Fibroblast of pulmonary artery (primary cell): ENCODE measurements at regions not wholly inside any gene's neighbourhood (a gene's known extent, or its start where the extent isn't known, plus 50 kb on each side); places are given as distances from the start of the nearest gene placed in this dataset.

Experiments
- DNase-seq: peaks from one replicate; pipeline ENCODE4 v3.0.0-alpha.2; 2010; ENCODE audit warnings: low read depth
- H3K4me3 ChIP-seq: replicated peaks from 2 replicates; pipeline ENCODE4 v1.5.1; 2011; ENCODE audit warnings: low read depth, mild to moderate bottlenecking, control low read depth, low read length, moderate library complexity
- TF ChIP-seq, protein P1 (sequence below): IDR thresholded peaks from 2 replicates; pipeline ENCODE4 v1.5.1; 2011; ENCODE audit warnings: mild to moderate bottlenecking, control low read depth, low read length, inconsistent platforms; ENCODE audit errors: missing control alignments

- DNase-seq: no peak
- no peak overlapping the region for H3K4me3 ChIP-seq
- TF ChIP-seq, protein P1, sequence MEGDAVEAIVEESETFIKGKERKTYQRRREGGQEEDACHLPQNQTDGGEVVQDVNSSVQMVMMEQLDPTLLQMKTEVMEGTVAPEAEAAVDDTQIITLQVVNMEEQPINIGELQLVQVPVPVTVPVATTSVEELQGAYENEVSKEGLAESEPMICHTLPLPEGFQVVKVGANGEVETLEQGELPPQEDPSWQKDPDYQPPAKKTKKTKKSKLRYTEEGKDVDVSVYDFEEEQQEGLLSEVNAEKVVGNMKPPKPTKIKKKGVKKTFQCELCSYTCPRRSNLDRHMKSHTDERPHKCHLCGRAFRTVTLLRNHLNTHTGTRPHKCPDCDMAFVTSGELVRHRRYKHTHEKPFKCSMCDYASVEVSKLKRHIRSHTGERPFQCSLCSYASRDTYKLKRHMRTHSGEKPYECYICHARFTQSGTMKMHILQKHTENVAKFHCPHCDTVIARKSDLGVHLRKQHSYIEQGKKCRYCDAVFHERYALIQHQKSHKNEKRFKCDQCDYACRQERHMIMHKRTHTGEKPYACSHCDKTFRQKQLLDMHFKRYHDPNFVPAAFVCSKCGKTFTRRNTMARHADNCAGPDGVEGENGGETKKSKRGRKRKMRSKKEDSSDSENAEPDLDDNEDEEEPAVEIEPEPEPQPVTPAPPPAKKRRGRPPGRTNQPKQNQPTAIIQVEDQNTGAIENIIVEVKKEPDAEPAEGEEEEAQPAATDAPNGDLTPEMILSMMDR: no peak
These were observed 435.2 kb upstream of the SUCLG2 start for GRCh38 chr3:68089572-68090011.

GRCh38 chr3:68088636-68089035 lies 434.2 kb upstream of the SUCLG2 start:
- TF ChIP-seq, protein P1: no peak
- no peak overlapping the region for H3K4me3 ChIP-seq
- DNase-seq: no peak

- H3K4me3 ChIP-seq: no peak overlapping the region
- DNase-seq: no peak
These were observed 433.8 kb upstream of the SUCLG2 start for GRCh38 chr3:68088216-68088615.

GRCh38 chr3:68072062-68072461 lies 417.6 kb upstream of the SUCLG2 start:
- TF ChIP-seq, protein P1: no peak
- H3K4me3 ChIP-seq: no peak overlapping the region
- no peak for DNase-seq

More at GRCh38 chr3:68088216-68088615, 433.8 kb upstream of the SUCLG2 start:
- TF ChIP-seq, protein P1: no peak

DNA sequence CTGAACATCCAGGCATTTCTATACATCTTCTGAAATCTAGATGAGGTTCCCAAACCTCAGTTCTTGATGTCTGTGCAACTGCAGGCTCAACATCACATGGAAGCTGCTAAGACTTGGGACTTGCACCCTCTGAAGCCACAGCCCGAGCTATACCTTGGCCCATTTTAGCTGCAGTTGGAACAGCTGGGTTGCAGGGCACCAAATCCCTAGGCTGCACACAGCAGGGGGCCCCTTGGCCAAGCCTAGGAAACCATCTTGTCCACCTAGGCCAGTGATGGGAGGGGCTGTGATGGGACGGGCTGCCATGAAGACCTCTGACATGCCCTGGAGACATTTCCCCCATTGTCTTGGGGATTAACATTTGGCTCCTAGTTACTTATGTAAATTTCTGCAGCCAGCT lies 415.8 kb upstream of the SUCLG2 start:
- TF ChIP-seq, protein P1: no peak
- H3K4me3 ChIP-seq: no peak overlapping the region
- no peak for DNase-seq

GRCh38 chr3:68067314-68067713 lies 412.9 kb upstream of the SUCLG2 start:
- DNase-seq: no peak
- TF ChIP-seq, protein P1: no peak
- no peak overlapping the region for H3K4me3 ChIP-seq

DNA sequence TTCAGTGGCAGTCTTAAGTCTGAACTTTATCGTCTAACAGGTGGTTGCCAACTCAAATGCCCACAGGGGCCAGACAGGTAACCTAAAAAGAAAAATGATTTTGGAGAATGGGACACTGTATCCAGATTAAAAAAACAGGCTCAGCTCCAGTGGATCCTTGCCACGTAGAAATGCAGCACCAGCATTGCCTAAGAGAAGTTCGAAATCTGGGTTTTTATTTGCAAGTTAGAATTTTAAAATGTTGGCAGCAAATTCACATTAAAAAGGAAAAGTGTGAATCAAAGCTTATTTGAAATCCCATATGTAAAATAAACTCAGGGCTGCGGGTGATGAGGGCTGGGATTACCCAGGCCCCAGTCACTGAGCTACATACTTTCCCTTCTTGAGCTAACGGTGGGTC lies 408.5 kb upstream of the SUCLG2 start:
- TF ChIP-seq, protein P1: no peak
- DNase-seq: no peak
- no peak overlapping the region for H3K4me3 ChIP-seq
